Neural cell (in vitro differentiated cells): ENCODE measurements at regions not wholly inside any gene's neighbourhood (a gene's known extent, or its start where the extent isn't known, plus 50 kb on each side); places are given as distances from the start of the nearest gene placed in this dataset.

ENCODE experiments used
- H2AFZ ChIP-seq: fragments of 200-600, 300-800 bp; sonication (generic), shearing (Covaris generic); 2 replicates; pipeline ENCODE4 v1.6.0; 2014; ENCODE audit warnings: low read depth, mild to moderate bottlenecking, antibody characterized with exemption, low read length, moderate library complexity
- H3F3A ChIP-seq: fragments of 200-600 bp; shearing (Covaris generic); 2 replicates; pipeline ENCODE4 v1.6.1; 2016; ENCODE audit warnings: mild to moderate bottlenecking, moderate library complexity, mixed read lengths, antibody characterized with exemption, low read length; ENCODE audit not compliant: insufficient read depth, poor library complexity, severe bottlenecking
- H3K27ac ChIP-seq: fragments of 200-600, 300-800 bp; sonication (generic), shearing (Covaris generic); 2 replicates; pipeline ENCODE4 v1.5.1; 2014; ENCODE audit warnings: mild to moderate bottlenecking, low read length, moderate library complexity
- H3K27me3 ChIP-seq: fragments of 300-800, 200-600 bp; sonication (generic), shearing (Covaris generic); 2 replicates; pipeline ENCODE4 v1.6.0; 2014; ENCODE audit warnings: mild to moderate bottlenecking, low read depth, low read length, moderate library complexity; ENCODE audit not compliant: insufficient read depth
- H3K36me3 ChIP-seq: fragments of 300-800, 200-600 bp; sonication (generic), shearing (Covaris generic); 2 replicates; pipeline ENCODE4 v1.5.1; 2014; ENCODE audit warnings: mild to moderate bottlenecking, antibody characterized with exemption, low read length, moderate library complexity; ENCODE audit not compliant: insufficient read depth
- H3K4me2 ChIP-seq: fragments of 300-800, 200-600 bp; sonication (generic), shearing (Covaris generic); 2 replicates; pipeline ENCODE4 v1.6.0; 2014; ENCODE audit warnings: mild to moderate bottlenecking, low read length
- H3K4me3 ChIP-seq: fragments of 300-800, 200-600 bp; sonication (generic), shearing (Covaris generic); 2 replicates; pipeline ENCODE4 v1.5.1; 2014; ENCODE audit warnings: mild to moderate bottlenecking, low read length, moderate library complexity
- H3K79me2 ChIP-seq: fragments of 200-600 bp; shearing (Covaris generic); replicated peaks from 2 replicates; pipeline ENCODE4 v1.6.0; 2014; ENCODE audit warnings: mild to moderate bottlenecking, low read length, moderate library complexity; ENCODE audit not compliant: insufficient read depth
- H3K9ac ChIP-seq: fragments of 300-800, 200-600 bp; sonication (generic), shearing (Covaris generic); 2 replicates; pipeline ENCODE4 v1.6.1; 2016; ENCODE audit warnings: mild to moderate bottlenecking, low read length, mixed read lengths
- H3K9me2 ChIP-seq: fragments of 200-600 bp; shearing (Covaris generic); 2 replicates; pipeline ENCODE4 v1.6.1; 2016; ENCODE audit warnings: mild to moderate bottlenecking, low read length, mixed read lengths; ENCODE audit not compliant: insufficient read depth
- H3K9me3 ChIP-seq: fragments of 200-600, 300-800 bp; sonication (generic), shearing (Covaris generic); 2 replicates; pipeline ENCODE4 v1.6.1; 2016; ENCODE audit warnings: mild to moderate bottlenecking, mixed run types, low read length, moderate library complexity, mixed read lengths
- H4K20me1 ChIP-seq: fragments of 200-600 bp; shearing (Covaris generic); 2 replicates; pipeline ENCODE4 v1.6.1; 2016; ENCODE audit warnings: mild to moderate bottlenecking, mixed run types; ENCODE audit not compliant: insufficient read depth
- EP300 ChIP-seq: fragments of 450-650 bp; conservative IDR thresholded peaks from 2 replicates; pipeline ENCODE4 v1.6.1; 2014; ENCODE audit warnings: antibody characterized with exemption, mild to moderate bottlenecking, moderate library complexity; ENCODE audit not compliant: poor library complexity, severe bottlenecking
- EZH2 ChIP-seq: fragments of 200-600, 300-800 bp; shearing (Covaris generic), sonication (generic); IDR thresholded peaks from 2 replicates; pipeline ENCODE4 v1.6.1; 2014; ENCODE audit warnings: antibody characterized with exemption, low read length, borderline replicate concordance, mild to moderate bottlenecking; ENCODE audit not compliant: insufficient read depth, poor library complexity, severe bottlenecking
- MXI1 ChIP-seq: fragments of 450-650 bp; conservative IDR thresholded peaks from 2 replicates; pipeline ENCODE4 v1.6.1; 2014; ENCODE audit warnings: antibody characterized with exemption, mild to moderate bottlenecking; ENCODE audit not compliant: poor library complexity, severe bottlenecking
- POLR2AphosphoS5 ChIP-seq: IDR thresholded peaks from 2 replicates; pipeline ENCODE4 v1.6.1; 2012
- RAD21 ChIP-seq: fragments of 450-650 bp; conservative IDR thresholded peaks from 2 replicates; pipeline ENCODE4 v1.6.1; 2014; ENCODE audit warnings: antibody characterized with exemption, mild to moderate bottlenecking, moderate library complexity
- SMC3 ChIP-seq: fragments of 450-650 bp; conservative IDR thresholded peaks from 2 replicates; pipeline ENCODE4 v1.6.1; 2014; ENCODE audit warnings: antibody characterized with exemption, mild to moderate bottlenecking, moderate library complexity; ENCODE audit not compliant: poor library complexity
- TAF1 ChIP-seq: IDR thresholded peaks from 2 replicates; pipeline ENCODE4 v1.6.1; 2012; ENCODE audit warnings: low read depth
- TF ChIP-seq, protein P1 (sequence below): fragments of 450-650 bp; IDR thresholded peaks from 2 replicates; pipeline ENCODE4 v1.5.1; 2014; ENCODE audit warnings: antibody characterized with exemption, mild to moderate bottlenecking, moderate library complexity; ENCODE audit not compliant: poor library complexity, severe bottlenecking
- TF ChIP-seq, protein P2 (sequence below): IDR thresholded peaks from 2 replicates; pipeline ENCODE4 v1.6.1; 2012; ENCODE audit warnings: borderline replicate concordance

DNA sequence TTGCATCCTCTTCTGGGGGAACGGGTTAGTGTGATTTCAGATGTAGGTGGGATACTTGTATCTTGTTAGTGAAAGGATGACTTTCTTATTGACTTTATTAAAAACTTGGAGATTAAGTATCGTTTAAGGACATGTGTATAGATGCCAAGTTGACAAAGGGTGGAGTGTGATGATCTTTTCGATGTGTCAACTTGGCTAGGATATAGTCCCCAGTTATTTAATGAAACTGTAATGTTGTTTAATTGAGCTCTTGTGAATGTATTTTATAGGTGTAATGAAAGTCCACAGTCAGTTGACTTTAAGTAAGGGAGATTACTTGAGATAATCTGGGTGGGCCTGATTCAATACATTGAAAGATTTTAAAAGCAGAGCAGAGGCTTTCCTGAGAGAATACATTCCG is 127.0 kb downstream of the AASDH start:
- no peaks in the 10 kb centered on the region for H3K79me2 ChIP-seq
- H4K20me1 ChIP-seq = no peaks in the 10 kb centered on the region
- no peak overlapping the region for H3K4me2 ChIP-seq
- no peaks in the 10 kb centered on the region for H3K36me3 ChIP-seq
- H3K9me2 ChIP-seq = no peaks in the 10 kb centered on the region
- H3K9ac ChIP-seq = no peak overlapping the region
- no peak overlapping the region for H3K27ac ChIP-seq
- H3K27me3 ChIP-seq = no peaks in the 10 kb centered on the region
- TF ChIP-seq RAD21 = no peak
- no peak for TF ChIP-seq EZH2
- no peak overlapping the region for H2AFZ ChIP-seq
- no peaks in the 10 kb centered on the region for H3F3A ChIP-seq
- no peak overlapping the region for H3K4me3 ChIP-seq
- H3K9me3 ChIP-seq = no peaks in the 10 kb centered on the region

DNA sequence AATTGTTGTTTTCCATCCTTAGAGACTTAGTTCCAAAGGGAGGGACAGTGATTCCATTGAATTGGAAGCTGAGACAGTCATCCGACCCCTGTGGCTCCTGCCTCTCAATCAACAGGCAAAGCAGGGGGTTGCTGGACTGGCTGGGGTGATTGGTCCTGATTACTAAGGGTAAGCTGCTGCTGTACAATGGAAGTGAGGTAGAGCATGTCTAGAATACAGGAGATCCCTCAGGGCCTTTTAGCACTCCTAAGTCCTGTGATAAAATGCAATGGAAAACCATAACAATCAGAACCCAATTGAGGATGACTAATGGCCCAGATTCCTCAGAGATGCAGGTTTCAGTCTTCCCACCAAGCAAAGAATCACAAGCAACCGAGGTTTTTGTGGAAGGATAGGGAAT is 127.6 kb downstream of the AASDH start:
- no peaks in the 10 kb centered on the region for H3K9me2 ChIP-seq
- H2AFZ ChIP-seq = no peak overlapping the region
- peak; percentile 23 for TF ChIP-seq POLR2AphosphoS5
- TF ChIP-seq, protein P1, sequence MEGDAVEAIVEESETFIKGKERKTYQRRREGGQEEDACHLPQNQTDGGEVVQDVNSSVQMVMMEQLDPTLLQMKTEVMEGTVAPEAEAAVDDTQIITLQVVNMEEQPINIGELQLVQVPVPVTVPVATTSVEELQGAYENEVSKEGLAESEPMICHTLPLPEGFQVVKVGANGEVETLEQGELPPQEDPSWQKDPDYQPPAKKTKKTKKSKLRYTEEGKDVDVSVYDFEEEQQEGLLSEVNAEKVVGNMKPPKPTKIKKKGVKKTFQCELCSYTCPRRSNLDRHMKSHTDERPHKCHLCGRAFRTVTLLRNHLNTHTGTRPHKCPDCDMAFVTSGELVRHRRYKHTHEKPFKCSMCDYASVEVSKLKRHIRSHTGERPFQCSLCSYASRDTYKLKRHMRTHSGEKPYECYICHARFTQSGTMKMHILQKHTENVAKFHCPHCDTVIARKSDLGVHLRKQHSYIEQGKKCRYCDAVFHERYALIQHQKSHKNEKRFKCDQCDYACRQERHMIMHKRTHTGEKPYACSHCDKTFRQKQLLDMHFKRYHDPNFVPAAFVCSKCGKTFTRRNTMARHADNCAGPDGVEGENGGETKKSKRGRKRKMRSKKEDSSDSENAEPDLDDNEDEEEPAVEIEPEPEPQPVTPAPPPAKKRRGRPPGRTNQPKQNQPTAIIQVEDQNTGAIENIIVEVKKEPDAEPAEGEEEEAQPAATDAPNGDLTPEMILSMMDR = no peak
- TF ChIP-seq EZH2 = no peak
- no peaks in the 10 kb centered on the region for H3K27me3 ChIP-seq
- H3K9ac ChIP-seq = no peak overlapping the region
- H3K79me2 ChIP-seq = no peaks in the 10 kb centered on the region
- no peaks in the 10 kb centered on the region for H3K36me3 ChIP-seq
- no peaks in the 10 kb centered on the region for H3F3A ChIP-seq
- H3K4me3 ChIP-seq = no peak overlapping the region
- H3K4me2 ChIP-seq = no peak overlapping the region
- H3K27ac ChIP-seq = no peak overlapping the region
- no peaks in the 10 kb centered on the region for H3K9me3 ChIP-seq
- no peaks in the 10 kb centered on the region for H4K20me1 ChIP-seq

DNA sequence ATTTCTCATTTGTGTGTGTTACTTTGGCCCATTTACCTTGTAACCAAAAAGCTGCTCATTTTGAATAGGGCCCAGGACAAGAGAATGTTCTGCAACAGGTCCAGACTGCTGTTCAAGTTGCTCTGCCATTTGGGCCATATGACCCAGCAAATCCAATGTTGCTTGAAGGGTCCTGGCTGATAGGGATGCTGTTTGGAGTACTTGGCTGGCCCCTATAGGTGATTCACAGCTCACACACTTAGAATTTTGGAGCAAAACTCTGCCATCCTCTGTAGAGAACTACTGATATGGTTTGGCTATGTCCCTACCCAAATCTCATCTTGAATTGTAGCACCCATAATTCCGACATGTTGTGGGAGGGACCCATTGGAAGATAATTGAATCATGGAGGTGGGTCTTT is 131.5 kb downstream of the AASDH start:
- TF ChIP-seq RAD21 (no peak), MXI1 (no peak), SMC3 (no peak), EZH2 (no peak), EP300 (no peak), POLR2AphosphoS5 (no peak), TAF1 (no peak)
- TF ChIP-seq, protein P2, sequence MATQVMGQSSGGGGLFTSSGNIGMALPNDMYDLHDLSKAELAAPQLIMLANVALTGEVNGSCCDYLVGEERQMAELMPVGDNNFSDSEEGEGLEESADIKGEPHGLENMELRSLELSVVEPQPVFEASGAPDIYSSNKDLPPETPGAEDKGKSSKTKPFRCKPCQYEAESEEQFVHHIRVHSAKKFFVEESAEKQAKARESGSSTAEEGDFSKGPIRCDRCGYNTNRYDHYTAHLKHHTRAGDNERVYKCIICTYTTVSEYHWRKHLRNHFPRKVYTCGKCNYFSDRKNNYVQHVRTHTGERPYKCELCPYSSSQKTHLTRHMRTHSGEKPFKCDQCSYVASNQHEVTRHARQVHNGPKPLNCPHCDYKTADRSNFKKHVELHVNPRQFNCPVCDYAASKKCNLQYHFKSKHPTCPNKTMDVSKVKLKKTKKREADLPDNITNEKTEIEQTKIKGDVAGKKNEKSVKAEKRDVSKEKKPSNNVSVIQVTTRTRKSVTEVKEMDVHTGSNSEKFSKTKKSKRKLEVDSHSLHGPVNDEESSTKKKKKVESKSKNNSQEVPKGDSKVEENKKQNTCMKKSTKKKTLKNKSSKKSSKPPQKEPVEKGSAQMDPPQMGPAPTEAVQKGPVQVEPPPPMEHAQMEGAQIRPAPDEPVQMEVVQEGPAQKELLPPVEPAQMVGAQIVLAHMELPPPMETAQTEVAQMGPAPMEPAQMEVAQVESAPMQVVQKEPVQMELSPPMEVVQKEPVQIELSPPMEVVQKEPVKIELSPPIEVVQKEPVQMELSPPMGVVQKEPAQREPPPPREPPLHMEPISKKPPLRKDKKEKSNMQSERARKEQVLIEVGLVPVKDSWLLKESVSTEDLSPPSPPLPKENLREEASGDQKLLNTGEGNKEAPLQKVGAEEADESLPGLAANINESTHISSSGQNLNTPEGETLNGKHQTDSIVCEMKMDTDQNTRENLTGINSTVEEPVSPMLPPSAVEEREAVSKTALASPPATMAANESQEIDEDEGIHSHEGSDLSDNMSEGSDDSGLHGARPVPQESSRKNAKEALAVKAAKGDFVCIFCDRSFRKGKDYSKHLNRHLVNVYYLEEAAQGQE = no peak
- TF ChIP-seq, protein P1 = no peak
- H4K20me1 ChIP-seq = no peaks in the 10 kb centered on the region
- no peak overlapping the region for H2AFZ ChIP-seq
- H3K4me3 ChIP-seq = no peak overlapping the region
- H3K9me3 ChIP-seq = no peaks in the 10 kb centered on the region
- no peak overlapping the region for H3K27ac ChIP-seq
- H3K27me3 ChIP-seq = no peaks in the 10 kb centered on the region
- no peaks in the 10 kb centered on the region for H3K79me2 ChIP-seq
- no peak overlapping the region for H3K4me2 ChIP-seq
- H3F3A ChIP-seq = no peaks in the 10 kb centered on the region
- H3K9me2 ChIP-seq = no peaks in the 10 kb centered on the region
- no peaks in the 10 kb centered on the region for H3K36me3 ChIP-seq
- H3K9ac ChIP-seq = no peak overlapping the region
